Gastrocnemius medialis (tissue), 4 donors: ENCODE measurements at regions not wholly inside any gene's neighbourhood (a gene's known extent, or its start where the extent isn't known, plus 50 kb on each side); places are given as distances from the start of the nearest gene placed in this dataset.

Source experiments
- CTCF ChIP-seq, 5 experiments: fragments of 450-650 bp in 3 of 5; fragments of 200-600 bp in 2 of 5; sonication (generic) in 2 of 5; IDR thresholded peaks in 4 of 5; conservative IDR thresholded peaks in 1 of 5; 1 replicate in 4 of 5; 2 replicates in 1 of 5; pipeline ENCODE4 v1.5.1; 2016 to 2019; ENCODE audit warnings: antibody characterized with exemption in 5 of 5, mild to moderate bottlenecking in 3 of 5, moderate library complexity in 3 of 5
- POLR2A ChIP-seq, 2 donors: fragments of 450-650 bp; IDR thresholded peaks; one replicate each; pipeline ENCODE4 v1.6.1; 2017; ENCODE audit warnings: antibody characterized with exemption in 2 of 2, mild to moderate bottlenecking in 2 of 2, moderate library complexity in 2 of 2

- TF ChIP-seq POLR2A (IDR thresholded peaks at IDR 0.05) (no peak), CTCF (IDR thresholded peaks at IDR 0.05 in 4 of 5, conservative IDR thresholded peaks at IDR 0.05 in 1 of 5) (peak; percentile 83 to 87 (median 86))
These were observed 734.2 kb upstream of the ADAMTS5 start for GRCh38 chr21:27700974-27701614.
